ENCODE measurements at regions not wholly inside any gene's neighbourhood (a gene's known extent, or its start where the extent isn't known, plus 50 kb on each side); places are given as distances from the start of the nearest gene placed in this dataset.
"Not testable (repeated sequence)": the region's sequence is repeated elsewhere in the genome, so short reads cannot be mapped to it uniquely, and the experiment has no call there.

- TF ChIP-seq POLR2AphosphoS5 (IDR thresholded peaks at IDR 0.05; ENCODE audit: low read depth, low read length) = no peak
- FAIRE-seq (no peak), DNase-seq (ENCODE audit: insufficient read length, low spot score) (no peak)
These were observed 124.3 kb upstream of the SLC24A2 start for GRCh38 chr9:19913151-19913550.

- FAIRE-seq (no peak), DNase-seq (ENCODE audit: insufficient read length, low spot score) (no peak)
- no peak for TF ChIP-seq POU2F2 (IDR thresholded peaks at IDR 0.05; ENCODE audit: low read depth, low read length)
- TF ChIP-seq TAF1 (IDR thresholded peaks at IDR 0.05; ENCODE audit: low read depth, low read length) = no peak
- TF ChIP-seq POLR2AphosphoS5 (IDR thresholded peaks at IDR 0.05; ENCODE audit: low read depth, low read length) = no peak
- no peak for TF ChIP-seq POLR2A (IDR thresholded peaks at IDR 0.05; ENCODE audit: low read depth, low read length)
- no peak for TF ChIP-seq PAX5 (IDR thresholded peaks at IDR 0.05; ENCODE audit: insufficient read depth, low read length, severe bottlenecking)
- TF ChIP-seq SPI1 (IDR thresholded peaks at IDR 0.05; ENCODE audit: low read depth, low read length) = no peak
These were observed 114.2 kb upstream of the SLC24A2 start for GRCh38 chr9:19903076-19903475.

- no peak for DNase-seq (ENCODE audit: insufficient read length, low spot score)
- no peak for FAIRE-seq
- TF ChIP-seq POLR2AphosphoS5 (IDR thresholded peaks at IDR 0.05; ENCODE audit: low read depth, low read length) (no peak), PAX5 (IDR thresholded peaks at IDR 0.05; ENCODE audit: insufficient read depth, low read length, severe bottlenecking) (no peak), SPI1 (IDR thresholded peaks at IDR 0.05; ENCODE audit: low read depth, low read length) (no peak), POLR2A (IDR thresholded peaks at IDR 0.05; ENCODE audit: low read depth, low read length) (no peak), POU2F2 (IDR thresholded peaks at IDR 0.05; ENCODE audit: low read depth, low read length) (no peak), TAF1 (IDR thresholded peaks at IDR 0.05; ENCODE audit: low read depth, low read length) (no peak)
These were observed 112.7 kb upstream of the SLC24A2 start for GRCh38 chr9:19901586-19901985.

- TF ChIP-seq POLR2AphosphoS5 (IDR thresholded peaks at IDR 0.05; ENCODE audit: low read depth, low read length) = no peak
- TF ChIP-seq POU2F2 (IDR thresholded peaks at IDR 0.05; ENCODE audit: low read depth, low read length) = no peak
- no peak for TF ChIP-seq TAF1 (IDR thresholded peaks at IDR 0.05; ENCODE audit: low read depth, low read length)
- no peak for TF ChIP-seq SPI1 (IDR thresholded peaks at IDR 0.05; ENCODE audit: low read depth, low read length)
- no peak for TF ChIP-seq POLR2A (IDR thresholded peaks at IDR 0.05; ENCODE audit: low read depth, low read length)
- no peak for TF ChIP-seq PAX5 (IDR thresholded peaks at IDR 0.05; ENCODE audit: insufficient read depth, low read length, severe bottlenecking)
- no peak for FAIRE-seq
- no peak for DNase-seq (ENCODE audit: insufficient read length, low spot score)
These were observed 107.3 kb upstream of the SLC24A2 start for GRCh38 chr9:19896161-19896560.

GRCh38 chr9:19895578-19895977, 106.7 kb upstream of the SLC24A2 start:
- FAIRE-seq = peak; percentile 81
- DNase-seq (ENCODE audit: insufficient read length, low spot score) = not testable (repeated sequence)

GRCh38 chr9:19895006-19895405, 106.2 kb upstream of the SLC24A2 start:
- no peak for TF ChIP-seq POU2F2 (IDR thresholded peaks at IDR 0.05; ENCODE audit: low read depth, low read length)
- no peak for TF ChIP-seq POLR2AphosphoS5 (IDR thresholded peaks at IDR 0.05; ENCODE audit: low read depth, low read length)
- no peak for TF ChIP-seq TAF1 (IDR thresholded peaks at IDR 0.05; ENCODE audit: low read depth, low read length)
- no peak for TF ChIP-seq SPI1 (IDR thresholded peaks at IDR 0.05; ENCODE audit: low read depth, low read length)
- no peak for TF ChIP-seq POLR2A (IDR thresholded peaks at IDR 0.05; ENCODE audit: low read depth, low read length)
- no peak for TF ChIP-seq PAX5 (IDR thresholded peaks at IDR 0.05; ENCODE audit: insufficient read depth, low read length, severe bottlenecking)
- FAIRE-seq (no peak), DNase-seq (ENCODE audit: insufficient read length, low spot score) (no peak)

GRCh38 chr9:19885608-19886007, 96.8 kb upstream of the SLC24A2 start:
- no peak for DNase-seq (ENCODE audit: insufficient read length, low spot score)
- no peak for TF ChIP-seq POLR2AphosphoS5 (IDR thresholded peaks at IDR 0.05; ENCODE audit: low read depth, low read length)
- TF ChIP-seq SPI1 (IDR thresholded peaks at IDR 0.05; ENCODE audit: low read depth, low read length) = no peak
- no peak for TF ChIP-seq PAX5 (IDR thresholded peaks at IDR 0.05; ENCODE audit: insufficient read depth, low read length, severe bottlenecking)
- TF ChIP-seq TAF1 (IDR thresholded peaks at IDR 0.05; ENCODE audit: low read depth, low read length) = no peak
- no peak for TF ChIP-seq POU2F2 (IDR thresholded peaks at IDR 0.05; ENCODE audit: low read depth, low read length)
- TF ChIP-seq POLR2A (IDR thresholded peaks at IDR 0.05; ENCODE audit: low read depth, low read length) = no peak
- FAIRE-seq = no peak

- no peak for TF ChIP-seq POLR2A (IDR thresholded peaks at IDR 0.05; ENCODE audit: low read depth, low read length)
- no peak for TF ChIP-seq POLR2AphosphoS5 (IDR thresholded peaks at IDR 0.05; ENCODE audit: low read depth, low read length)
- TF ChIP-seq POU2F2 (IDR thresholded peaks at IDR 0.05; ENCODE audit: low read depth, low read length) = no peak
- no peak for TF ChIP-seq TAF1 (IDR thresholded peaks at IDR 0.05; ENCODE audit: low read depth, low read length)
- no peak for TF ChIP-seq PAX5 (IDR thresholded peaks at IDR 0.05; ENCODE audit: insufficient read depth, low read length, severe bottlenecking)
- no peak for TF ChIP-seq SPI1 (IDR thresholded peaks at IDR 0.05; ENCODE audit: low read depth, low read length)
- no peak for FAIRE-seq
- DNase-seq (ENCODE audit: insufficient read length, low spot score) = no peak
These were observed 90.2 kb upstream of the SLC24A2 start for GRCh38 chr9:19879062-19879461.

- no peak for TF ChIP-seq TAF1 (IDR thresholded peaks at IDR 0.05; ENCODE audit: low read depth, low read length)
- TF ChIP-seq SPI1 (IDR thresholded peaks at IDR 0.05; ENCODE audit: low read depth, low read length) = no peak
- no peak for TF ChIP-seq POLR2AphosphoS5 (IDR thresholded peaks at IDR 0.05; ENCODE audit: low read depth, low read length)
- no peak for TF ChIP-seq POU2F2 (IDR thresholded peaks at IDR 0.05; ENCODE audit: low read depth, low read length)
- no peak for TF ChIP-seq PAX5 (IDR thresholded peaks at IDR 0.05; ENCODE audit: insufficient read depth, low read length, severe bottlenecking)
- no peak for TF ChIP-seq POLR2A (IDR thresholded peaks at IDR 0.05; ENCODE audit: low read depth, low read length)
- DNase-seq (ENCODE audit: insufficient read length, low spot score) (no peak), FAIRE-seq (no peak)
These were observed 87.9 kb upstream of the SLC24A2 start for GRCh38 chr9:19876569-19877316.

- FAIRE-seq (no peak), DNase-seq (ENCODE audit: insufficient read length, low spot score) (no peak)
- TF ChIP-seq POU2F2 (IDR thresholded peaks at IDR 0.05; ENCODE audit: low read depth, low read length) = no peak
- TF ChIP-seq PAX5 (IDR thresholded peaks at IDR 0.05; ENCODE audit: insufficient read depth, low read length, severe bottlenecking) = no peak
- TF ChIP-seq TAF1 (IDR thresholded peaks at IDR 0.05; ENCODE audit: low read depth, low read length) = no peak
- TF ChIP-seq POLR2A (IDR thresholded peaks at IDR 0.05; ENCODE audit: low read depth, low read length) = no peak
- no peak for TF ChIP-seq POLR2AphosphoS5 (IDR thresholded peaks at IDR 0.05; ENCODE audit: low read depth, low read length)
- TF ChIP-seq SPI1 (IDR thresholded peaks at IDR 0.05; ENCODE audit: low read depth, low read length) = no peak
These were observed 86.6 kb upstream of the SLC24A2 start for GRCh38 chr9:19875291-19875920.

- FAIRE-seq; DNase-seq (ENCODE audit: insufficient read length, low spot score): not testable (repeated sequence)
These were observed 84.4 kb upstream of the SLC24A2 start for GRCh38 chr9:19873188-19873587.

Data from GM12891 (cell line).